ENCODE measurements at regions not wholly inside any gene's neighbourhood (a gene's known extent, or its start where the extent isn't known, plus 50 kb on each side); places are given as distances from the start of the nearest gene placed in this dataset.

GRCh38 chr13:88651531-88651930 lies 980.4 kb downstream of the SLITRK5 start:
- Mint-ChIP-seq H3K9me3 (peaks cover 4% of the 10 kb centered on the region), H3K4me3 (no peak overlapping the region), H3K4me1 (ENCODE audit: unreplicated experiment) (no peaks in the 10 kb centered on the region), H3K36me3 (peaks cover 3% of the 10 kb centered on the region), H3K27me3 (no peaks in the 10 kb centered on the region), H3K27ac (no peak overlapping the region)
- no peak for DNase-seq (ENCODE audit: extremely low spot score, unreplicated experiment)
- no peak for TF ChIP-seq CTCF (conservative IDR thresholded peaks at IDR 0.05)

GRCh38 chr13:88656751-88657150 lies 985.6 kb downstream of the SLITRK5 start:
- Mint-ChIP-seq H3K27ac (no peak overlapping the region), H3K27me3 (no peaks in the 10 kb centered on the region), H3K9me3 (peaks cover 4% of the 10 kb centered on the region), H3K4me3 (no peak overlapping the region), H3K4me1 (ENCODE audit: unreplicated experiment) (no peaks in the 10 kb centered on the region), H3K36me3 (no peaks in the 10 kb centered on the region)
- no peak for DNase-seq (ENCODE audit: extremely low spot score, unreplicated experiment)
- no peak for TF ChIP-seq CTCF (conservative IDR thresholded peaks at IDR 0.05)

GRCh38 chr13:88670509-88670908 lies 999.3 kb downstream of the SLITRK5 start:
- Mint-ChIP-seq H3K36me3 (no peaks in the 10 kb centered on the region), H3K4me1 (ENCODE audit: unreplicated experiment) (no peaks in the 10 kb centered on the region), H3K4me3 (no peak overlapping the region), H3K9me3 (no peaks in the 10 kb centered on the region), H3K27ac (no peak overlapping the region), H3K27me3 (no peaks in the 10 kb centered on the region)
- no peak for TF ChIP-seq CTCF (conservative IDR thresholded peaks at IDR 0.05)
- no peak for DNase-seq (ENCODE audit: extremely low spot score, unreplicated experiment)

- no peak overlapping the region for H3K4me3 Mint-ChIP-seq
- H3K9me3 Mint-ChIP-seq, result no peaks in the 10 kb centered on the region
- H3K4me1 Mint-ChIP-seq (ENCODE audit: unreplicated experiment), result no peaks in the 10 kb centered on the region
- DNase-seq (ENCODE audit: extremely low spot score, unreplicated experiment), result no peak
- no peak overlapping the region for H3K27ac Mint-ChIP-seq
- no peaks in the 10 kb centered on the region for H3K36me3 Mint-ChIP-seq
- TF ChIP-seq CTCF (conservative IDR thresholded peaks at IDR 0.05), result no peak
- H3K27me3 Mint-ChIP-seq, result no peaks in the 10 kb centered on the region
These were observed 1003.7 kb downstream of the SLITRK5 start for GRCh38 chr13:88674841-88675240.

GRCh38 chr13:88675347-88675996 lies 1004.3 kb downstream of the SLITRK5 start:
- Mint-ChIP-seq H3K4me3 (no peak overlapping the region), H3K27ac (no peak overlapping the region), H3K36me3 (no peaks in the 10 kb centered on the region), H3K27me3 (no peaks in the 10 kb centered on the region), H3K9me3 (no peaks in the 10 kb centered on the region), H3K4me1 (ENCODE audit: unreplicated experiment) (no peaks in the 10 kb centered on the region)
- TF ChIP-seq CTCF (conservative IDR thresholded peaks at IDR 0.05), result no peak
- DNase-seq (ENCODE audit: extremely low spot score, unreplicated experiment), result no peak

- no peaks in the 10 kb centered on the region for H3K27me3 Mint-ChIP-seq
- TF ChIP-seq CTCF (conservative IDR thresholded peaks at IDR 0.05), result no peak
- no peaks in the 10 kb centered on the region for H3K9me3 Mint-ChIP-seq
- no peak overlapping the region for H3K4me3 Mint-ChIP-seq
- H3K27ac Mint-ChIP-seq, result no peak overlapping the region
- no peaks in the 10 kb centered on the region for H3K36me3 Mint-ChIP-seq
- H3K4me1 Mint-ChIP-seq (ENCODE audit: unreplicated experiment), result no peaks in the 10 kb centered on the region
- DNase-seq (ENCODE audit: extremely low spot score, unreplicated experiment), result no peak
These were observed 1004.8 kb downstream of the SLITRK5 start for GRCh38 chr13:88676016-88676415.

All from type B pancreatic cell (in vitro differentiated cells).